ENCODE measurements at regions not wholly inside any gene's neighbourhood (a gene's known extent, or its start where the extent isn't known, plus 50 kb on each side); places are given as distances from the start of the nearest gene placed in this dataset.

DNA sequence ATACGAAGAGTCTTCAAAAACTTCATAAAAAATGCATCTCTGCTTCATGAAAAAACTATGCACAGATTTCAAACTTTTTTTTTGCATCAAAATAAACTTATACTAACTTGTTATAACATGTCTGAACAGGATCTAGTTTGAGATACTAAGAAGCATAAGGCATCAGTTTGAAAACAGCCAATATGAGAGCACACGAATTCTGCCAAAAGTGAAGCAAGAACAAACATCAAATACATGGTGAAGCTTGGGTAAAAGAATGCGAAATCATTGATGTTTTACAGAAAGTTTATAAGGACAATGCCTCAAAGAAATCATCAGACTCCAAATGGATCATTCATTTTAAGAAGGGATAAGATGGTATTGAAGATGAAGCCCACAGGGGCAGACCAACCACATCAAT, 389.1 kb upstream of the TENM4 start:
- TF ChIP-seq GABPA (IDR thresholded peaks at IDR 0.05; ENCODE audit: low read depth) (no peak), SPI1 (IDR thresholded peaks at IDR 0.05; ENCODE audit: borderline replicate concordance, low read depth) (no peak), POLR2AphosphoS5 (IDR thresholded peaks at IDR 0.05; ENCODE audit: low read depth) (no peak)
- TF ChIP-seq, protein P1, sequence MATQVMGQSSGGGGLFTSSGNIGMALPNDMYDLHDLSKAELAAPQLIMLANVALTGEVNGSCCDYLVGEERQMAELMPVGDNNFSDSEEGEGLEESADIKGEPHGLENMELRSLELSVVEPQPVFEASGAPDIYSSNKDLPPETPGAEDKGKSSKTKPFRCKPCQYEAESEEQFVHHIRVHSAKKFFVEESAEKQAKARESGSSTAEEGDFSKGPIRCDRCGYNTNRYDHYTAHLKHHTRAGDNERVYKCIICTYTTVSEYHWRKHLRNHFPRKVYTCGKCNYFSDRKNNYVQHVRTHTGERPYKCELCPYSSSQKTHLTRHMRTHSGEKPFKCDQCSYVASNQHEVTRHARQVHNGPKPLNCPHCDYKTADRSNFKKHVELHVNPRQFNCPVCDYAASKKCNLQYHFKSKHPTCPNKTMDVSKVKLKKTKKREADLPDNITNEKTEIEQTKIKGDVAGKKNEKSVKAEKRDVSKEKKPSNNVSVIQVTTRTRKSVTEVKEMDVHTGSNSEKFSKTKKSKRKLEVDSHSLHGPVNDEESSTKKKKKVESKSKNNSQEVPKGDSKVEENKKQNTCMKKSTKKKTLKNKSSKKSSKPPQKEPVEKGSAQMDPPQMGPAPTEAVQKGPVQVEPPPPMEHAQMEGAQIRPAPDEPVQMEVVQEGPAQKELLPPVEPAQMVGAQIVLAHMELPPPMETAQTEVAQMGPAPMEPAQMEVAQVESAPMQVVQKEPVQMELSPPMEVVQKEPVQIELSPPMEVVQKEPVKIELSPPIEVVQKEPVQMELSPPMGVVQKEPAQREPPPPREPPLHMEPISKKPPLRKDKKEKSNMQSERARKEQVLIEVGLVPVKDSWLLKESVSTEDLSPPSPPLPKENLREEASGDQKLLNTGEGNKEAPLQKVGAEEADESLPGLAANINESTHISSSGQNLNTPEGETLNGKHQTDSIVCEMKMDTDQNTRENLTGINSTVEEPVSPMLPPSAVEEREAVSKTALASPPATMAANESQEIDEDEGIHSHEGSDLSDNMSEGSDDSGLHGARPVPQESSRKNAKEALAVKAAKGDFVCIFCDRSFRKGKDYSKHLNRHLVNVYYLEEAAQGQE (IDR thresholded peaks at IDR 0.05; ENCODE audit: insufficient replicate concordance, low read depth) = no peak
- TF ChIP-seq, protein P2, sequence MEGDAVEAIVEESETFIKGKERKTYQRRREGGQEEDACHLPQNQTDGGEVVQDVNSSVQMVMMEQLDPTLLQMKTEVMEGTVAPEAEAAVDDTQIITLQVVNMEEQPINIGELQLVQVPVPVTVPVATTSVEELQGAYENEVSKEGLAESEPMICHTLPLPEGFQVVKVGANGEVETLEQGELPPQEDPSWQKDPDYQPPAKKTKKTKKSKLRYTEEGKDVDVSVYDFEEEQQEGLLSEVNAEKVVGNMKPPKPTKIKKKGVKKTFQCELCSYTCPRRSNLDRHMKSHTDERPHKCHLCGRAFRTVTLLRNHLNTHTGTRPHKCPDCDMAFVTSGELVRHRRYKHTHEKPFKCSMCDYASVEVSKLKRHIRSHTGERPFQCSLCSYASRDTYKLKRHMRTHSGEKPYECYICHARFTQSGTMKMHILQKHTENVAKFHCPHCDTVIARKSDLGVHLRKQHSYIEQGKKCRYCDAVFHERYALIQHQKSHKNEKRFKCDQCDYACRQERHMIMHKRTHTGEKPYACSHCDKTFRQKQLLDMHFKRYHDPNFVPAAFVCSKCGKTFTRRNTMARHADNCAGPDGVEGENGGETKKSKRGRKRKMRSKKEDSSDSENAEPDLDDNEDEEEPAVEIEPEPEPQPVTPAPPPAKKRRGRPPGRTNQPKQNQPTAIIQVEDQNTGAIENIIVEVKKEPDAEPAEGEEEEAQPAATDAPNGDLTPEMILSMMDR (IDR thresholded peaks at IDR 0.05; ENCODE audit: insufficient read depth, low read length) = no peak
- no peak for DNase-seq (ENCODE audit: low read depth in 1 of 2, low spot score in 1 of 2)
- Histone ChIP-seq H3K27me3 (ENCODE audit: insufficient read depth, poor library complexity, severe bottlenecking) (peaks cover 4% of the 10 kb centered on the region), H3K4me3 (replicated peaks; ENCODE audit: insufficient read depth, low read length) (no peak overlapping the region), H3K27ac (replicated peaks) (no peak overlapping the region)

DNA sequence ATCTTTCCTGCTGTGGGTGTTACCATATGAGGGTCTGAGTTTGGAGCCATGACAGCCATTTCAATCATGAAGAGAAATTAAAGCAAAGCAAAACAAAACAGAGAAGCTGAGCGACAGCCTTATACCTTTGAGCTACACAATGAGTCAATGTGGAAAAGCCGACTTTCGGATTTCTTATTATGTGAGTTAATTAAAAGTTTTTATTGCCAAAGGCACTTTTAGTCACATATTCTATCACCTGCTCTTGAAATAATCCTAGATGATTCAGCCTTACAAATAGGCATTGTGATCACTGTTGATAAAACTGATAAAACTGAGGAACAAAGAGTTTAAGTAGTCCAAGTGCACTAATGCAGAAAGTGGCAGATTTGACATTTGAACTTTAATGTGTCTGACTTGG, 381.9 kb upstream of the TENM4 start:
- Histone ChIP-seq H3K4me3 (replicated peaks; ENCODE audit: insufficient read depth, low read length) (no peak overlapping the region), H3K27ac (replicated peaks) (no peak overlapping the region), H3K27me3 (ENCODE audit: insufficient read depth, poor library complexity, severe bottlenecking) (peaks cover 4% of the 10 kb centered on the region)
- TF ChIP-seq POLR2AphosphoS5 (IDR thresholded peaks at IDR 0.05; ENCODE audit: low read depth) (no peak), GABPA (IDR thresholded peaks at IDR 0.05; ENCODE audit: low read depth) (no peak), SPI1 (IDR thresholded peaks at IDR 0.05; ENCODE audit: borderline replicate concordance, low read depth) (no peak)
- TF ChIP-seq, protein P2 (IDR thresholded peaks at IDR 0.05; ENCODE audit: insufficient read depth, low read length) = no peak
- TF ChIP-seq, protein P1 (IDR thresholded peaks at IDR 0.05; ENCODE audit: insufficient replicate concordance, low read depth) = no peak
- no peak for DNase-seq (ENCODE audit: low read depth in 1 of 2, low spot score in 1 of 2)

DNA sequence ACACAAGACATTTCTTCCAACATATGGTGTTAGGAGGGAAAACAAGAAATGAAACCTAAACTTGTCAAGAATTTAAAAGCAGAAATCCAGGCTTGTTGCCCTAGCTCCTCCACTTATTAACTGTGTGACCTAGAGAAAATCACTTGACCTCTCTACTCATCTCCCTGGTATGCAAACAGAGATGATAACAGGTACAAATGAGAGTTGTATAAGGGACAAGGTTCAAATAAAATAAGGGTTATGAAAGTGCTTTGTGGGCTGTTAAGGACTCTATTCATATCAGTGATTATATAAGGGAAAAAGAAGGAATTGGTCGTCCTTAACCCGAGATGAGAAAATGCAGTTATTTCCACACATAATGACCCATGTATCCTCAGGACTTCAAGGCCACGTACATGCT, 372.7 kb upstream of the TENM4 start:
- no peak for DNase-seq (ENCODE audit: low read depth in 1 of 2, low spot score in 1 of 2)

More for the DNA sequence above, 372.7 kb upstream of the TENM4 start:
- Histone ChIP-seq H3K4me3 (replicated peaks; ENCODE audit: insufficient read depth, low read length) (no peak overlapping the region), H3K27me3 (ENCODE audit: insufficient read depth, poor library complexity, severe bottlenecking) (no peaks in the 10 kb centered on the region), H3K27ac (replicated peaks) (no peak overlapping the region)
- TF ChIP-seq POLR2AphosphoS5 (IDR thresholded peaks at IDR 0.05; ENCODE audit: low read depth) = no peak
- no peak for TF ChIP-seq GABPA (IDR thresholded peaks at IDR 0.05; ENCODE audit: low read depth)
- TF ChIP-seq SPI1 (IDR thresholded peaks at IDR 0.05; ENCODE audit: borderline replicate concordance, low read depth) = no peak
- TF ChIP-seq, protein P1 (IDR thresholded peaks at IDR 0.05; ENCODE audit: insufficient replicate concordance, low read depth) = no peak
- TF ChIP-seq, protein P2 (IDR thresholded peaks at IDR 0.05; ENCODE audit: insufficient read depth, low read length) = no peak

Data from HL-60 (cell line).